Osteoblast (primary cell): ENCODE measurements at regions not wholly inside any gene's neighbourhood (a gene's known extent, or its start where the extent isn't known, plus 50 kb on each side); places are given as distances from the start of the nearest gene placed in this dataset.

Experiments used
- DNase-seq: peaks from one replicate; pipeline ENCODE4 v3.0.0; 2011; ENCODE audit warnings: low spot score, mixed read lengths; ENCODE audit not compliant: insufficient read length; ENCODE audit errors: missing footprints
- H2AFZ ChIP-seq: 2 replicates; pipeline ENCODE4 v1.6.0; 2011; ENCODE audit warnings: mild to moderate bottlenecking, low read length
- H3K27ac ChIP-seq: 2 replicates; pipeline ENCODE4 v1.5.1; 2011; ENCODE audit warnings: mild to moderate bottlenecking, low read depth, low read length, moderate library complexity
- H3K27me3 ChIP-seq: 2 replicates; pipeline ENCODE4 v1.6.0; 2012; ENCODE audit warnings: mild to moderate bottlenecking, control low read depth, inconsistent platforms, low read length, moderate library complexity; ENCODE audit not compliant: insufficient read depth
- H3K36me3 ChIP-seq: 2 replicates; pipeline ENCODE4 v1.5.1; 2011; ENCODE audit warnings: mild to moderate bottlenecking, low read length, control low read depth, moderate library complexity; ENCODE audit not compliant: insufficient read depth
- H3K4me1 ChIP-seq: 2 replicates; pipeline ENCODE4 v1.5.1; 2011; ENCODE audit warnings: mild to moderate bottlenecking, low read length, control low read depth, moderate library complexity; ENCODE audit not compliant: insufficient read depth
- H3K4me2 ChIP-seq: 2 replicates; pipeline ENCODE4 v1.6.0; 2011; ENCODE audit warnings: mild to moderate bottlenecking, low read length; ENCODE audit not compliant: insufficient read depth
- H3K4me3 ChIP-seq: fragments of 200-600 bp; sonication (generic); 3 replicates; pipeline ENCODE4 v1.5.1; 2012; ENCODE audit warnings: mild to moderate bottlenecking, low read length, inconsistent platforms; ENCODE audit not compliant: insufficient read depth
- H3K79me2 ChIP-seq: 2 replicates; pipeline ENCODE4 v1.6.0; 2012; ENCODE audit warnings: mild to moderate bottlenecking, low read length, control low read depth, inconsistent platforms; ENCODE audit not compliant: insufficient read depth
- H3K9me3 ChIP-seq: 2 replicates; pipeline ENCODE4 v1.5.1; 2011; ENCODE audit warnings: low read depth, low read length, control low read depth
- H4K20me1 ChIP-seq: 2 replicates; pipeline ENCODE4 v1.6.0; 2012; ENCODE audit warnings: mild to moderate bottlenecking, low read length, control low read depth; ENCODE audit not compliant: insufficient read depth
- TF ChIP-seq, protein P1 (sequence below): IDR thresholded peaks from 2 replicates; pipeline ENCODE4 v1.5.1; 2011; ENCODE audit warnings: mild to moderate bottlenecking, low read depth, low read length, moderate library complexity; ENCODE audit errors: extremely low read depth

DNA sequence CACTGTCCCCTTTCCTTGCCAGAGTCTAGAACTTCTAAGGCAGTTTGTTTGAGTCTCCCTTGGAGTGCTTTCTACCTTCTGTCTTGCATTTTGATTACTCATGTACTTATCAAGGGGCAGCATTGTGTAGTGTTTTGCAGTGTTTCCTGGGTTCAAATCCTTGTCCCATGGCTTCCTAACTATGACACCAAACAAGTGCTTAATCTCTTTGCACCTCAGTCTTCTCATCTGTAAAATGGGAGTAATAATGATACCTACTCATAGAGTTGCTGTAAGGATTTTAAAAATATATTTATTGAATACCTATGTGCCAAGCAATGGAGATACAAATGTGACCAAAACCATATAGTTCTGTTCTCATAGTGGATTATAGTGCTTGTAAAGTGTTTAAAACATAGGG lies 105.5 kb upstream of the PKDCC start:
- Histone ChIP-seq H4K20me1 (no peaks in the 10 kb centered on the region), H3K4me2 (no peak overlapping the region), H3K79me2 (no peaks in the 10 kb centered on the region), H3K36me3 (no peaks in the 10 kb centered on the region), H2AFZ (no peak overlapping the region), H3K27me3 (peaks cover 5% of the 10 kb centered on the region), H3K27ac (no peak overlapping the region), H3K4me3 (no peak overlapping the region), H3K9me3 (peaks cover 3% of the 10 kb centered on the region), H3K4me1 (peaks cover 13% of the 10 kb centered on the region)
- DNase-seq, result no peak
- TF ChIP-seq, protein P1, sequence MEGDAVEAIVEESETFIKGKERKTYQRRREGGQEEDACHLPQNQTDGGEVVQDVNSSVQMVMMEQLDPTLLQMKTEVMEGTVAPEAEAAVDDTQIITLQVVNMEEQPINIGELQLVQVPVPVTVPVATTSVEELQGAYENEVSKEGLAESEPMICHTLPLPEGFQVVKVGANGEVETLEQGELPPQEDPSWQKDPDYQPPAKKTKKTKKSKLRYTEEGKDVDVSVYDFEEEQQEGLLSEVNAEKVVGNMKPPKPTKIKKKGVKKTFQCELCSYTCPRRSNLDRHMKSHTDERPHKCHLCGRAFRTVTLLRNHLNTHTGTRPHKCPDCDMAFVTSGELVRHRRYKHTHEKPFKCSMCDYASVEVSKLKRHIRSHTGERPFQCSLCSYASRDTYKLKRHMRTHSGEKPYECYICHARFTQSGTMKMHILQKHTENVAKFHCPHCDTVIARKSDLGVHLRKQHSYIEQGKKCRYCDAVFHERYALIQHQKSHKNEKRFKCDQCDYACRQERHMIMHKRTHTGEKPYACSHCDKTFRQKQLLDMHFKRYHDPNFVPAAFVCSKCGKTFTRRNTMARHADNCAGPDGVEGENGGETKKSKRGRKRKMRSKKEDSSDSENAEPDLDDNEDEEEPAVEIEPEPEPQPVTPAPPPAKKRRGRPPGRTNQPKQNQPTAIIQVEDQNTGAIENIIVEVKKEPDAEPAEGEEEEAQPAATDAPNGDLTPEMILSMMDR, result no peak

DNA sequence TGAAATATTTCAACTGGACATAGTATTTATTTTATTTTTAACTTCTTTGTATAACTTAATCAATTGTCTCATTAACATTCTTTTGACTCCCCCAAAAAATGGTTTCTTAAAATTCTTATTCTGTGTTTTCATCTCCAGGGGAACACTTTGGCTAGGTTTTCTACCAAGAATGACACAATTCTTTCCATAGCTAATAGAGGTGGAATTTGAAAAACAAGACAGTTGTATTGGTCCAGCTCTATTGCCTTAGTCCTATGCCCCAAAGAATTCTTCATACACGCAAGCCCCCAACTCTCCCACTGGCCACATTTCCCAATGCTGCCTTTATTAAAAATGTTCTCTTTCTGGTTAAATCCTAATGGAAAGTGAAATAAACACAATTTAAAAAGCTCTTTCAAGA lies 104.7 kb upstream of the PKDCC start:
- H3K27me3 ChIP-seq, result peaks cover 10% of the 10 kb centered on the region
- H3K4me2 ChIP-seq, result no peak overlapping the region
- H3K27ac ChIP-seq, result no peak overlapping the region
- TF ChIP-seq, protein P1, result no peak
- DNase-seq, result no peak
- no peaks in the 10 kb centered on the region for H3K36me3 ChIP-seq
- H3K4me3 ChIP-seq, result no peak overlapping the region
- H3K4me1 ChIP-seq, result peaks cover 4% of the 10 kb centered on the region
- no peaks in the 10 kb centered on the region for H4K20me1 ChIP-seq
- H2AFZ ChIP-seq, result no peak overlapping the region
- H3K9me3 ChIP-seq, result peaks cover 3% of the 10 kb centered on the region
- no peaks in the 10 kb centered on the region for H3K79me2 ChIP-seq

DNA sequence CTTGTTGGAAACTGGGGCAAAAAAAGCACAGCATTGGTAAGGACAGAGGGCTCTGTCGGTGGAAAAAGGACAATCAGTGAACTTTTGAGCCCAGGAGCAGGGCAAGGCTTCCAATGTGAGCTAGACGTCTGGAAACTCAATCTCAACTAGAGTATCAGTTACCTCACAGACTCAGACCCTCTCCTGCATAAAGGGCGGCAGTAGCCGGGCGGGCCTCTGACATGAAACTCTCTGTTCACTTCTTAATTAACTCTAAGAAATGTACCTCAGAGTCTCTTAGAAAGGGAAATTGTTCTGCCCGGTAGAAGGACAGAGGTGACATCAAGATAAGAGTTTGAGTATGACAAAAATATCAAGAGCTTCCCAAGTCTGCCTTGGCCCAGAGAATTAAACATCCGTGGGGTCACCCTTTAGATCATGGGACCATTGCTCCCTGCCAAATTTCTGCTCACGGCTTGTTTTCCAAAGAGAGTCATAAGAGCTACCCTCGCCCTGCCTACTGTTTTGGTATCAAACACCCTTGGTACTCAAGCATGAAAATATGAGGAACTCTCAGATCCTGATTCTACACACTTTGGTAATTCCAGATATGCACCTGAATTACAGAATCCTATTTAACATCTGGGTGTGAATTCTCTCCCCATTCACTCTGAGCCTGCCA lies 103.5 kb upstream of the PKDCC start:
- Histone ChIP-seq H3K79me2 (no peaks in the 10 kb centered on the region), H4K20me1 (no peaks in the 10 kb centered on the region), H3K4me1 (no peaks in the 10 kb centered on the region), H2AFZ (no peak overlapping the region), H3K4me2 (no peak overlapping the region), H3K4me3 (no peak overlapping the region), H3K27me3 (peaks cover 17% of the 10 kb centered on the region), H3K27ac (no peak overlapping the region), H3K36me3 (no peaks in the 10 kb centered on the region), H3K9me3 (peaks cover 3% of the 10 kb centered on the region)
- TF ChIP-seq, protein P1, result no peak
- DNase-seq, result no peak

DNA sequence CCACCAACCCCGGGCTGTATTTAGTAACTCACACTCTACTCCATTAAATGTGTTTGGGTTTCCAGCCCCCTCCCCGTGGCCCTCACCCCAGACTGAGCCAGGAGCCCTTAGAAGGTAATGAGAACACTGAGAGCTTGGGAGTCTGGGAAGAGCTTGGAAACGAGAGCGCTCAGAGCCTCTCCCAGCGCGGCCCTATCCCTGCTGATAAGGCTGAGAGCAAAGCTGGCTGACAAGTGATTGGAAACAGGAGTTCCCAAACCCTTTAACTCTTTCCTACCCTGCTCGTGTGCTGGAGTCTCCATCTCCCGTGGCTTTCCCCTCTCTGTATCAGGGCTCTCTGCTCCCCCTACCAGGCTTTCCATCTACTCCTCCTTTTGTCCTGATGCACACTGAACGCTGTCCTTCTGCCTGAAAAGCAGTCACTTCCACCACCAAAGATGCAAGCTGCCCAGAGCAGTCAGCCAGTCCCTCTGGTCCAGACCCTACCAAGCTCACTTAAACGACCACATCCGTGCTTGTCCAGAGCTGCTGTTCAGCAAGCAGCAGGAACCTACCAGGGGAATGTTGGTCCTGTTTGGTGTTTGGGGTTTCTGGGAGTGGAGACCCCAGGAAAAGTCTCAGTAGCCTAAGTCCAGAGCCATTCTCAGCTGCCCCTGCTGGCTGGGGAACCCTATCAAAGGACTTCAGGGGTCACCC lies 100.0 kb upstream of the PKDCC start:
- no peak for DNase-seq
- H3K4me3 ChIP-seq, result no peak overlapping the region
- no peaks in the 10 kb centered on the region for H3K36me3 ChIP-seq
- no peak overlapping the region for H2AFZ ChIP-seq
- H3K79me2 ChIP-seq, result no peaks in the 10 kb centered on the region
- TF ChIP-seq, protein P1, result no peak
- no peak overlapping the region for H3K4me2 ChIP-seq
- H3K27me3 ChIP-seq, result peaks cover 24% of the 10 kb centered on the region
- no peak overlapping the region for H3K27ac ChIP-seq
- no peaks in the 10 kb centered on the region for H3K4me1 ChIP-seq
- H3K9me3 ChIP-seq, result peaks cover 3% of the 10 kb centered on the region
- H4K20me1 ChIP-seq, result no peaks in the 10 kb centered on the region
